MM.1S (cell line): ENCODE measurements at regions not wholly inside any gene's neighbourhood (a gene's known extent, or its start where the extent isn't known, plus 50 kb on each side); places are given as distances from the start of the nearest gene placed in this dataset.

Experiments used
- DNase-seq: peaks from one replicate; pipeline ENCODE4 v3.0.0-alpha.2; 2015
- H2AFZ ChIP-seq: fragments of 300-600 bp; sonication (generic); 2 replicates; pipeline ENCODE4 v1.6.0; 2016; ENCODE audit warnings: antibody characterized with exemption, low read length
- H3F3A ChIP-seq: fragments of 300-600 bp; sonication (generic); 2 replicates; pipeline ENCODE4 v1.6.1; 2016; ENCODE audit warnings: mild to moderate bottlenecking, antibody characterized with exemption, low read length, moderate library complexity, mixed read lengths; ENCODE audit not compliant: insufficient read depth
- H3K27ac ChIP-seq: fragments of 300-600 bp; sonication (generic); 2 replicates; pipeline ENCODE4 v1.5.1; 2016; ENCODE audit warnings: mild to moderate bottlenecking, low read length
- H3K27me3 ChIP-seq: fragments of 300-600 bp; sonication (generic); replicated peaks from 2 replicates; pipeline ENCODE4 v1.6.0; 2016; ENCODE audit warnings: low read length; ENCODE audit not compliant: insufficient read depth
- H3K36me3 ChIP-seq: fragments of 300-600 bp; sonication (generic); replicated peaks from 2 replicates; pipeline ENCODE4 v1.6.1; 2016; ENCODE audit warnings: mild to moderate bottlenecking, low read length, mixed read lengths; ENCODE audit not compliant: insufficient read depth
- H3K4me1 ChIP-seq: fragments of 300-600 bp; sonication (generic); 2 replicates; pipeline ENCODE4 v1.6.1; 2016; ENCODE audit warnings: low read length, mixed read lengths
- H3K4me2 ChIP-seq: fragments of 300-600 bp; sonication (generic); 2 replicates; pipeline ENCODE4 v1.6.0; 2016; ENCODE audit warnings: low read depth, low read length
- H3K4me3 ChIP-seq: fragments of 300-600 bp; sonication (generic); 2 replicates; pipeline ENCODE4 v1.5.1; 2016; ENCODE audit warnings: low read length, mixed read lengths
- H3K79me2 ChIP-seq: fragments of 300-600 bp; sonication (generic); 2 replicates; pipeline ENCODE4 v1.6.1; 2016; ENCODE audit warnings: mixed run types, low read length, mixed read lengths
- H3K9ac ChIP-seq: fragments of 300-600 bp; sonication (generic); 2 replicates; pipeline ENCODE4 v1.6.1; 2016; ENCODE audit warnings: low read length, mixed read lengths
- H3K9me2 ChIP-seq: fragments of 300-600 bp; sonication (generic); replicated peaks from 2 replicates; pipeline ENCODE4 v1.6.1; 2016; ENCODE audit warnings: mild to moderate bottlenecking, low read length, mixed read lengths; ENCODE audit not compliant: insufficient read depth
- H3K9me3 ChIP-seq: fragments of 300-600 bp; sonication (generic); replicated peaks from 2 replicates; pipeline ENCODE4 v1.6.1; 2016; ENCODE audit warnings: mild to moderate bottlenecking, low read length, mixed read lengths; ENCODE audit not compliant: insufficient read depth
- H4K20me1 ChIP-seq: fragments of 300-600 bp; sonication (generic); 2 replicates; pipeline ENCODE4 v1.6.1; 2016; ENCODE audit warnings: mild to moderate bottlenecking, low read length, moderate library complexity, mixed read lengths; ENCODE audit not compliant: insufficient read depth
- CTCF ChIP-seq: fragments of 300-600 bp; sonication (generic); IDR thresholded peaks from 2 replicates; pipeline ENCODE4 v1.5.1; 2016; ENCODE audit warnings: antibody characterized with exemption, low read length, mixed read lengths
- EZH2 ChIP-seq: fragments of 300-600 bp; sonication (generic); optimal IDR thresholded peaks from 2 replicates; pipeline ENCODE3; 2017; ENCODE audit warnings: low read depth, mild to moderate bottlenecking, antibody characterized with exemption, low read length, mixed read lengths
- EZH2phosphoT487 ChIP-seq: fragments of 300-600 bp; sonication (generic); IDR thresholded peaks from 2 replicates; pipeline ENCODE4 v1.6.1; 2018; ENCODE audit warnings: antibody characterized with exemption, low read length

- no peak overlapping the region for H3K9ac ChIP-seq
- H3K79me2 ChIP-seq, result no peaks in the 10 kb centered on the region
- no peaks in the 10 kb centered on the region for H4K20me1 ChIP-seq
- no peaks in the 10 kb centered on the region for H3K9me2 ChIP-seq
- no peak overlapping the region for H3K27ac ChIP-seq
- H3K4me1 ChIP-seq, result no peaks in the 10 kb centered on the region
- DNase-seq, result no peak
- no peak overlapping the region for H3K4me2 ChIP-seq
- H3K4me3 ChIP-seq, result no peak overlapping the region
- TF ChIP-seq CTCF (no peak), EZH2 (no peak), EZH2phosphoT487 (no peak)
- H3K9me3 ChIP-seq, result no peaks in the 10 kb centered on the region
- H3K27me3 ChIP-seq, result no peaks in the 10 kb centered on the region
- no peaks in the 10 kb centered on the region for H3K36me3 ChIP-seq
- no peaks in the 10 kb centered on the region for H3F3A ChIP-seq
- H2AFZ ChIP-seq, result no peak overlapping the region
Observed at GRCh38 chr4:101670897-101671296, 119.6 kb upstream of the BANK1 start.

- TF ChIP-seq CTCF, result no peak
- TF ChIP-seq EZH2phosphoT487, result no peak
- no peaks in the 10 kb centered on the region for H3K27me3 ChIP-seq
- no peaks in the 10 kb centered on the region for H3K9me3 ChIP-seq
- H3K9me2 ChIP-seq, result no peaks in the 10 kb centered on the region
- DNase-seq, result no peak
- no peak overlapping the region for H2AFZ ChIP-seq
- H4K20me1 ChIP-seq, result no peaks in the 10 kb centered on the region
- no peaks in the 10 kb centered on the region for H3K4me1 ChIP-seq
- no peaks in the 10 kb centered on the region for H3K79me2 ChIP-seq
- no peak overlapping the region for H3K9ac ChIP-seq
- H3K4me2 ChIP-seq, result no peak overlapping the region
- no peaks in the 10 kb centered on the region for H3F3A ChIP-seq
- H3K27ac ChIP-seq, result no peak overlapping the region
- H3K36me3 ChIP-seq, result no peaks in the 10 kb centered on the region
- H3K4me3 ChIP-seq, result no peak overlapping the region
Observed at GRCh38 chr4:101670370-101670769, 120.2 kb upstream of the BANK1 start.

- Histone ChIP-seq H3K79me2 (no peaks in the 10 kb centered on the region), H3K27me3 (no peaks in the 10 kb centered on the region), H3K9me2 (no peaks in the 10 kb centered on the region), H3K27ac (no peak overlapping the region), H2AFZ (no peak overlapping the region), H3K9me3 (no peaks in the 10 kb centered on the region), H3K9ac (no peak overlapping the region), H3K4me3 (no peak overlapping the region), H3F3A (no peaks in the 10 kb centered on the region), H3K36me3 (no peaks in the 10 kb centered on the region), H3K4me1 (no peaks in the 10 kb centered on the region), H4K20me1 (no peaks in the 10 kb centered on the region), H3K4me2 (no peak overlapping the region)
- TF ChIP-seq EZH2phosphoT487, result no peak
- no peak for TF ChIP-seq EZH2
- TF ChIP-seq CTCF, result no peak
- no peak for DNase-seq
Observed at GRCh38 chr4:101669832-101670188, 120.7 kb upstream of the BANK1 start.
